RWPE2 (cell line): ENCODE measurements at regions not wholly inside any gene's neighbourhood (a gene's known extent, or its start where the extent isn't known, plus 50 kb on each side); places are given as distances from the start of the nearest gene placed in this dataset.

ENCODE experiments used
- ATAC-seq: fragments of 200-7000 bp; cut with Tn5 transposase; 3 replicates; pipeline ENCODE4 v1.9.1; 2021; ENCODE audit warnings: low read depth
- DNase-seq: peaks from one replicate; pipeline ENCODE4 v3.0.0-alpha.2; 2020; ENCODE audit warnings: low spot score
- H3K27ac ChIP-seq: fragments of 450-650 bp; 2 replicates; pipeline ENCODE4 v1.5.1; 2017; ENCODE audit warnings: mild to moderate bottlenecking; ENCODE audit not compliant: poor library complexity, severe bottlenecking
- H3K27me3 ChIP-seq: fragments of 250-450 bp; sonication (Bioruptor Pico); 2 replicates; pipeline ENCODE4 v1.5.1; 2021; ENCODE audit warnings: mild to moderate bottlenecking, moderate library complexity; ENCODE audit not compliant: insufficient read depth, poor library complexity, severe bottlenecking
- H3K36me3 ChIP-seq: fragments of 250-450 bp; sonication (Bioruptor Pico); 2 replicates; pipeline ENCODE4 v1.5.1; 2020; ENCODE audit warnings: low read depth, mild to moderate bottlenecking, moderate library complexity
- H3K4me1 ChIP-seq: fragments of 250-450 bp; sonication (Bioruptor Pico); 2 replicates; pipeline ENCODE4 v1.5.1; 2021; ENCODE audit warnings: mild to moderate bottlenecking, moderate library complexity; ENCODE audit not compliant: insufficient read depth, poor library complexity, severe bottlenecking
- H3K4me3 ChIP-seq: fragments of 250-450 bp; sonication (Bioruptor Pico); 2 replicates; pipeline ENCODE4 v1.5.1; 2021; ENCODE audit warnings: mild to moderate bottlenecking, moderate library complexity; ENCODE audit not compliant: severe bottlenecking
- H3K9me3 ChIP-seq: fragments of 250-450 bp; sonication (Bioruptor Pico); 2 replicates; pipeline ENCODE4 v1.5.1; 2021; ENCODE audit warnings: mild to moderate bottlenecking, moderate library complexity; ENCODE audit not compliant: severe bottlenecking
- TF ChIP-seq, protein P1 (sequence below): fragments of 450-650 bp; IDR thresholded peaks from one replicate; pipeline ENCODE4 v1.5.1; 2017; ENCODE audit warnings: mild to moderate bottlenecking, moderate library complexity; ENCODE audit not compliant: poor library complexity, severe bottlenecking

GRCh38 chr9:73527521-73527920, 375.9 kb downstream of the ANXA1 start:
- Histone ChIP-seq H3K36me3 (no peaks in the 10 kb centered on the region), H3K27ac (no peak overlapping the region), H3K4me3 (no peak overlapping the region), H3K27me3 (no peaks in the 10 kb centered on the region), H3K4me1 (no peaks in the 10 kb centered on the region), H3K9me3 (no peaks in the 10 kb centered on the region)
- ATAC-seq, result no peak
- DNase-seq, result no peak
- TF ChIP-seq, protein P1, sequence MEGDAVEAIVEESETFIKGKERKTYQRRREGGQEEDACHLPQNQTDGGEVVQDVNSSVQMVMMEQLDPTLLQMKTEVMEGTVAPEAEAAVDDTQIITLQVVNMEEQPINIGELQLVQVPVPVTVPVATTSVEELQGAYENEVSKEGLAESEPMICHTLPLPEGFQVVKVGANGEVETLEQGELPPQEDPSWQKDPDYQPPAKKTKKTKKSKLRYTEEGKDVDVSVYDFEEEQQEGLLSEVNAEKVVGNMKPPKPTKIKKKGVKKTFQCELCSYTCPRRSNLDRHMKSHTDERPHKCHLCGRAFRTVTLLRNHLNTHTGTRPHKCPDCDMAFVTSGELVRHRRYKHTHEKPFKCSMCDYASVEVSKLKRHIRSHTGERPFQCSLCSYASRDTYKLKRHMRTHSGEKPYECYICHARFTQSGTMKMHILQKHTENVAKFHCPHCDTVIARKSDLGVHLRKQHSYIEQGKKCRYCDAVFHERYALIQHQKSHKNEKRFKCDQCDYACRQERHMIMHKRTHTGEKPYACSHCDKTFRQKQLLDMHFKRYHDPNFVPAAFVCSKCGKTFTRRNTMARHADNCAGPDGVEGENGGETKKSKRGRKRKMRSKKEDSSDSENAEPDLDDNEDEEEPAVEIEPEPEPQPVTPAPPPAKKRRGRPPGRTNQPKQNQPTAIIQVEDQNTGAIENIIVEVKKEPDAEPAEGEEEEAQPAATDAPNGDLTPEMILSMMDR, result no peak

DNA sequence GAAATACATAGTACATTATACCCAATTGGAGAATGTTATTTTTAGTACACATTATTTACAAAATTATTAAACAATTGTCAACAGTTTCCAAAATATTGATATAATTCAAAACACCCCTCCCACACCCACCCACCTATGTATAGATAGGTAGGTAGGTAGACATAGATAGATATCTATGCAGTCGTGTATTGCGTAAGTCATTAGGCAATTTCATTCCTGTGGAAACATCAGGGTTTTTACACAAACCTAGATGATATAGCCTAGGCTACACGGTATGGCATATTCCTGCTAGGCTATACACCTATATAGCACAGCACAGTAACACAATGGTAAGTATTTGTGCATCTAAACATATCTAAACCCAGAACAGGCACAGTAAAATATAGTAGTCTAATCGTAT, 377.3 kb downstream of the ANXA1 start:
- no peak overlapping the region for H3K27ac ChIP-seq
- ATAC-seq, result no peak
- TF ChIP-seq, protein P1, result no peak
- no peaks in the 10 kb centered on the region for H3K9me3 ChIP-seq
- H3K36me3 ChIP-seq, result no peaks in the 10 kb centered on the region
- no peak overlapping the region for H3K4me3 ChIP-seq
- H3K4me1 ChIP-seq, result no peaks in the 10 kb centered on the region
- H3K27me3 ChIP-seq, result no peaks in the 10 kb centered on the region
- DNase-seq, result no peak

DNA sequence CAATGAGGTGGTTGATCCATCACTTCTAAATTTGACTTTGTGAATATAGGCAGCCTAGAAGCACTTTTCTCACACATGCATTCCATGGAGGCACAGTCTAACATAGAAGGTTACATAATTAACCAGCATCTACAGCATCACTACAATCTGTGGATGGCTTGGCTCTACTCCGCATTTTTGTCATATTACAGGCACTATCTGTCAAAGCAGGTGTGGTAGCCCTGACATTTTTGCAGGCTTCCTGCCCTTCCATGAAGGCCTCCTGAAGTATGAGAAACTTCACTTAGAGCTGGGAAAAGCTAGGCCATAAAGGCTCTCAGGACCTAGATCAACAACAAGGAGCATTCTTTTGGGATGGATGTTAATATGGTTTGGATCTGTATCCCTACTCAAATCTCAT, 378.0 kb downstream of the ANXA1 start:
- H3K9me3 ChIP-seq, result no peaks in the 10 kb centered on the region
- H3K27me3 ChIP-seq, result no peaks in the 10 kb centered on the region
- TF ChIP-seq, protein P1, result no peak
- no peaks in the 10 kb centered on the region for H3K36me3 ChIP-seq
- ATAC-seq (no peak), DNase-seq (no peak)
- H3K4me1 ChIP-seq, result no peaks in the 10 kb centered on the region
- no peak overlapping the region for H3K27ac ChIP-seq
- H3K4me3 ChIP-seq, result no peak overlapping the region

- Histone ChIP-seq H3K27me3 (no peaks in the 10 kb centered on the region), H3K4me3 (no peak overlapping the region), H3K9me3 (no peaks in the 10 kb centered on the region), H3K27ac (no peak overlapping the region), H3K36me3 (no peaks in the 10 kb centered on the region), H3K4me1 (no peaks in the 10 kb centered on the region)
- TF ChIP-seq, protein P1, result no peak
- ATAC-seq (no peak), DNase-seq (no peak)
Observed at GRCh38 chr9:73531051-73531532, 379.4 kb downstream of the ANXA1 start.

DNA sequence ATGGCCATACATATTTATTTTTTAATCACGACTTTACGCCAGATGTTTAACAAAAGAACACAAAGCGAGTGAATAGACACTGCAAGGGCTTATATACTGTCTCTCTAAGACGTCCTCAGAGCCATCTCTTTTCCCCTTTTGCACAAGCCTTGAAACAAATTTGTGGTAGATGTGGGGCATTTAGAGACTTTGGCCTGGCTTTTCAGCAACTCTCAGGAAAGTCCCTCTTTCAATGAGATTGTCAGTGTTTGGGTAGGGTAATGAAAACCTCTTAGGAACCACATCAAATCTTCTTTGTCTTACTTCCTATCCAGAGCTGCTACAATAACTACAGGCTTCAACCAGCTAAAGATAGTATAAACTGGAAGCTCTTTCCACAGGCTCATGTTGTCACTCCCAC, 380.0 kb downstream of the ANXA1 start:
- ATAC-seq (no peak), DNase-seq (no peak)
- no peaks in the 10 kb centered on the region for H3K9me3 ChIP-seq
- no peak overlapping the region for H3K4me3 ChIP-seq
- no peaks in the 10 kb centered on the region for H3K4me1 ChIP-seq
- H3K36me3 ChIP-seq, result no peaks in the 10 kb centered on the region
- TF ChIP-seq, protein P1, result no peak
- no peaks in the 10 kb centered on the region for H3K27me3 ChIP-seq
- no peak overlapping the region for H3K27ac ChIP-seq
